GM18498 (cell line): ENCODE measurements at regions not wholly inside any gene's neighbourhood (a gene's known extent, or its start where the extent isn't known, plus 50 kb on each side); places are given as distances from the start of the nearest gene placed in this dataset.

Source experiments
- ATAC-seq: cut with Tn5 transposase; IDR thresholded peaks from one replicate; pipeline ENCODE4 v1.9.1; 2021; ENCODE audit warnings: mild to moderate bottlenecking, moderate library complexity; ENCODE audit not compliant: unreplicated experiment

DNA sequence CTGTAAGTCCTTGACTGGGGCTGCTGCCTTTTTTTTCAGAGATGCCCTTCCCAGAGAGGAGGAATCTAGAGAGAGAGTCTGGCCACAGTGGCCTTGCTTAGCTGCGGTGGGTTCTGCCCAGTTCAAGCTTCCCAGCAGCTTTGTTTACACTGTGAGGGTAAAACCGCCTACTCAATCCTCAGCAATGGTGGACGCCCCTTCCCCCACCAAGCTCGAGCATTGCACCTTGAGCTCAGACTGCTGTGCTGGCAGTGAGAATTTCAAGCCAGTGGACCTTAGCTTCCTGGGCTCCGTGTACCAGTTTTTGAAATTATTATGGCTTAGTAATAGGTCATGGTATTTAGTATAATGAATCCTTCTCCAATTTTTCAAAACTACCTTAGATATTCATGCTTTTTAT is 395.4 kb downstream of the NPIPA7 start:
- no peak for ATAC-seq

GRCh38 chr16:16778332-16778731 is 399.4 kb downstream of the NPIPA7 start:
- ATAC-seq, result no peak

DNA sequence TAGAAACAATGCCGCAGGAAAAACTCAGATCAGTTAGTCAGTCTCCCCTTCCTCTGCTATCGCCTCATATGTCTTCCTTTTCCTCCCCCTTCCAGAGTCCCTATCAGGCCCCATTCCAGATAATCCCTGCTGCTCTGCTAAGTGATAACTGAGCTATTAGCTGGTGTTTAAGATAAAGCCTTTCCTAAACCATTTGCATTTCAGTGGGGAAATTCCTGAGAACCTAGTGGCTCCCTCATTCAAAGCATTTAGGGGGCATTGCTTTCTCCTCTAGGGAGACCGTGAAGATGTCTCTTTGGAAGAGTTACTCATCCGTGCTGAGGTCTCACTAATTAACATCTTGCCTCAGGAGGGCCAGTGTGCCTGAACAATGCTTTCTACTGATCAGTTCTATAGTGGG is 401.6 kb downstream of the NPIPA7 start:
- no peak for ATAC-seq

DNA sequence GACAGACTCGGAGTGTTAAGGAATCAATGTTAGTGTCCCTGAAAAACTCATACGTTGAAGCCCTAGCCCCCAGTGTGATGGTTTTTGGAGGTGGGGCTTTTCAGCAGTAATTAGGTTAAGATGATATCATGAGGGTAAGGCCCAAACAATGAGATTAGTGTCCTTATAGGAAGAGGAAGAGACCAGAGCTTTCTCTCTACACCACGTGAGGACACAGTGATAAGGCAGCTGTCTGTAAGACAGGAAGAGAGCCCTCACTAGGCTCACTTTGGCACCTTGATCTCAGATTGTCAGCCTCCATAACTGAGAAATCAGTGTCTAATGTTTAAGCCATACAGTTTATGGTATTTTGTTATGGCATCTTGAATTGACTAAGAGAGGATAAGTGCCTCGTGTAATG is 403.2 kb downstream of the NPIPA7 start:
- no peak for ATAC-seq

GRCh38 chr16:16788004-16788403 is 409.1 kb downstream of the NPIPA7 start:
- no peak for ATAC-seq

DNA sequence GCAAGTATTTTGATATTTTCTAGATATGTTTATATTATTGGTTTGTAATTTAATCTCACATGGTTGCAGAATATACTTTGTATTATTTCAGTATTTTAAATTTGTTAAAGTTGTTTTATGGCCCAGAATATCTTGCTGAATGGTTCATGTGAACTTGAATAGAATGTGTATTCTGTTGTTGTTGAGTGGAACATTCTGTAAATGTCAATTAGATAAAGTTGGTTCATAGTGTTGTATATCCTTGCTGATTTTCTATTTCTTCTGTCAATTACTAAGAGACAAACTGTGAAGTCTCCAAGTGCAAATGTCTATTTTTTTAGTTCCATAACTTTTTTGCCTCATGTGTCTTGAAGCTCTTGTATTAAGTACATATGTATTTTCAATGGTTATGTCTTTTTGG is 411.7 kb downstream of the NPIPA7 start:
- ATAC-seq, result no peak

GRCh38 chr16:16791051-16791450 is 412.1 kb downstream of the NPIPA7 start:
- ATAC-seq, result no peak

DNA sequence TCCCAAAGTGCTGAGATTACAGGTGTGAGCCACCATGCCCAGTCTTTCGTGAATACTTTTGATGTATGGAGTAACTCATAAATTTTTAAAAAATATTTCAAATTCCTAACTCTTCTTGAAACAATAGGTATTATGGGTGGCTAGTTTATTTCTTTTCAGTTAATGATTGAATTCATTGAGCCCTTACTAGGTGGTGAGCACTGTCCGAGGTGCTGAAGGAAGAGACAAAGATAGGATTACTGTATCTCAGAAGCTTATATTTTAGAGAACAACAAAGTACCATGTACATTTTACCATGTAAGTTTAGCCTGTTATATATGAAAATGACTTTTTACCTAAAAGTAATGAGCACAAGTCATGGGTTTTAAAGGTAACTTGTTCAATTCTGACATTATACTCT is 418.3 kb downstream of the NPIPA7 start:
- ATAC-seq, result no peak

DNA sequence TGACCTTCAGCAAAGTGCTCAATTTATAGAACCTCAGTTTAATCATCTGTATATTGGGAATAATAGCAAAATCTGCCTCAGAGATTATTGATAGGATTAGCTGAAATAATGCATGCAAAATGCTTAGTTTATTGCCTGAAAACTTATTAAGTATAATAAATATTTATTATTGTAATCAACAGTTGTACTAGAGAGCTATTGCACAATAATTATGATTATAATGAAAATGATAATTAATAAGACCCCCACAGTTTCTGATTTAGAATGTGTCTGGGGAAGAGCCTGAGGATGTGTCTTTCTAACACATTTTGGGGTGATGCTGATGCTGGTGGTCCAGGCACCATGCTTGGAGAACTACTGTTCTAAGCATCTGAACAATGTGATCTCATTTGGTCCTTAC is 419.6 kb downstream of the NPIPA7 start:
- ATAC-seq, result no peak

GRCh38 chr16:16805809-16806208 is 426.9 kb downstream of the NPIPA7 start:
- ATAC-seq, result no peak

GRCh38 chr16:16815641-16816040 is 436.7 kb downstream of the NPIPA7 start:
- no peak for ATAC-seq

DNA sequence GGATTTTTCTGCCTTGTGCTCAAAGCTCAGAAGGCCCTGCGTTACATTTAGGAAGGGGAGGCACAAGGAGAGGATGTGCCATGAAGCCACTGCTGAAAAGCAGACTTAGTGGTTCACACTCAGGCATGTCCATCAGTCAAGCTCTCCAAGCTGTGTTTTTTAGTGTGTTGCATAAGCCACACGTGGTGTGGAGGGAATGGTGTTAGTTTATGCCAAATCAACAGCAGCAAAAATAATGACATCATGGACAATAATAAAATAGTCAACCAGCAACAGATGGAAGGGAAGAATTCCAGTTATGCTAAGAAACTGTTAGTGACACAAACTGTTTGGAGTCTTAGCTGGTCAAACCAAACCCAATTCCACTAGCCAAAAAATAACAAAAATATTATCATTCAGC is 438.3 kb downstream of the NPIPA7 start:
- ATAC-seq, result no peak

GRCh38 chr16:16821261-16821660 is 442.3 kb downstream of the NPIPA7 start:
- no peak for ATAC-seq

DNA sequence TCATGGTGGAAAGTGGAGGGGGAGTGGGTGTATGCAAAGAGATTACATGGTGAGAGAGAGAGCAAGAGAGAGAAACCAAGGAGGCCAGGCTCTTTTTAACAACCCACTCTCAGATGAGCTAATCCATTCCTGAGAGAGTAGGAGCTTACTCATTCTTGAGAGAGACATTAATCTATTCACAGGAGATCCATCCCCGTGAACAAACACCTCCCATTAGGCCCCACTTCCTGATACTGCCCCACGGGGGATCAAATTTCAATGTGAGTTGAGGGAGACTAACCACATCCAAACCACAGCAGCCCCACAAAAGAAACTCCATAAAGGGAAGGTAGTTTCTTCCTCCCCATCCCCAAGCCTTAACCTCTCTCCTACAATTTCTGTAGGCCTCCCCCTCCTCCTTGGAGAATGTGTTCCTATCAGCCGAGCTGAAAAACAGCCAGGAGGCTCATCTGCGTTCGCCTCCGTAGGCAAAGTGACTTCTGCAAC is 450.0 kb downstream of the NPIPA7 start:
- no peak for ATAC-seq

DNA sequence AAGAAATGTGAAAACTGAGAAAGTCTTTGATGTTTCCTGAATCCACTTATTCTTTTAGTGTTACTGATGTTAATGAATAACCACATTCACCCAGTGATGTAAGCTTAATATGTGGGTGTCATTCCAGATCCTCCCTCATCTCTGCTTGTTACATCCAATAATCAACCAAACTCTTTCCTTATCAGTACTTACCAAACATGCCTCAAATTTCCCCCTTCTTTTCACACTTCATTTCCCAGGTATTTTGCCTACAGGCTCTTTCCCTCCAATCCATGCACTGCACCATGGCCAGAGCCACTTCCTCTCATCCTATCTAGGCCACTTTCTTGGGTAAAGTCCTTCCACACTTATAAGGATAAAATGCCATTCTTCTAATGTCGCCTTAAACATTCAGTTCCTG is 451.5 kb downstream of the NPIPA7 start:
- ATAC-seq, result no peak

DNA sequence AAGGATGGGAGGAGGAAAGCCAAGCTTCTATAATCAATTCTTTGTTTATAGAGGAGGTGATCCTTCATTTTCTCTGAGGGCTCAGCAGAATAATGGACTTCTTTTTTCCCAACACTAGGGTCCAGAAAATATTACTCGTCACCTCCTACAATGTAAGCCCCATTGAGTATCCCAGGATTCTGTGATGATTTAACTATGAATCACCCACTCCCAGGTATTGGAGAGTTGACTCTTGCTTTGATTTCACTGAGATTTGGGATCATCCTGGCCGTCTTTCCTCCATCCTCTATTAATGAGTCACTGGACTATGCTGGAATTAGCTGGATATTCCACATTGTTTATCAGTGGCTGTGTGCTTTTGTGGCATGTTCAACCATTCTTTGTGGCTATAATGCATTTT is 452.0 kb downstream of the NPIPA7 start:
- ATAC-seq, result no peak

- ATAC-seq, result no peak
Observed at GRCh38 chr16:16833165-16833564, 454.2 kb downstream of the NPIPA7 start.

- no peak for ATAC-seq
Observed at GRCh38 chr16:16850274-16850673, 471.3 kb downstream of the NPIPA7 start.

DNA sequence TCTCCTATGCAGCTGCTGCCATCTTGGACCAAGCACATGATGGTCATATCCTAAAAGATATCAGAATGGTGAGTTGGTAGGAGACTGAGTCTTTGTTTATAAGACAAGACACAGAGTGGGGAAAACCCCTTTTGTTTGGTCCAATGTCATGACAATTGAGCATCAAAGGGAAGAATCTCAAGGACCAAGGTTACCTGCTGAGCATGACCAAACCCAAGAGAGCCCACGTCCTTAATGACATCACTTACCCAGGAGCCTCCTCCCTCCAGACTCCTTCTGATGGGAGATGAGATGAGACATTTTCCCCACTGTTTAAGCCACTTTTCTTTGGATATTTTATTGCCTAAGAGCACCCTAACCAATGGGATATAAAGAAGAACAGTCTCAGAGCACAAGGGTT is 478.1 kb downstream of the NPIPA7 start:
- ATAC-seq, result no peak

DNA sequence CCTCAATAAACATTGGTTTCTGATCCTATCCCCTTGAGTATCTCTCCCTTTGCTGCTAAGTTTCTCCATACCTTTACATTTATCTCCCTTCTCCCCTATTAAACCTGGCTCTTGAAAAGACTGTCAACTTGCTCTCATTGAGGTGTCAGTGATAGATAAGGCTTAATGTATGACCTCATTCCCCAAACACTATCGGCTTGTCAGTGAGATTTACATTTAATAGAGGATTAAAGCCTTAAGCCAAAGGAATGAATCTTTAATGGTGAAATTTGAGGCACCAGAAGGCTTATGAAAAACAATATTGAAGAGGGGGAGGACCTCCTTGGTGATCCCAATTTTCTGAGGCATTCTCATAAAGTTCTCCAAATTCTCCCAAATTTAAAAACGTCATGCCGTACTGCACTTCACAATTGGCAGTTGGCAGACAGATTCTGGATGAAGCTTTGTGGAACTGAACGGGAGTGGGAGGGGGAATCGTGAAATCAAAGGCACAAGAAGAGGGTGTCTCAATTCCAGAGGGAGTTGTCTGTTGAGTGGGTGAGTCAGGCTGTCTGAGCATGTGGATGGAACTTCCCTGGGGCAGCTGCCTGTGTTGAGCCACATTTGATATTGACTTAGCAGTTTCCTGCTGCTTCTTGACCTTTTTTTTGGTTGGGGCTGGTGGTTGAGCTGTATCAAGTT is 478.8 kb downstream of the NPIPA7 start:
- no peak for ATAC-seq

GRCh38 chr16:16861546-16861945 is 482.6 kb downstream of the NPIPA7 start:
- ATAC-seq, result peak; percentile 58

DNA sequence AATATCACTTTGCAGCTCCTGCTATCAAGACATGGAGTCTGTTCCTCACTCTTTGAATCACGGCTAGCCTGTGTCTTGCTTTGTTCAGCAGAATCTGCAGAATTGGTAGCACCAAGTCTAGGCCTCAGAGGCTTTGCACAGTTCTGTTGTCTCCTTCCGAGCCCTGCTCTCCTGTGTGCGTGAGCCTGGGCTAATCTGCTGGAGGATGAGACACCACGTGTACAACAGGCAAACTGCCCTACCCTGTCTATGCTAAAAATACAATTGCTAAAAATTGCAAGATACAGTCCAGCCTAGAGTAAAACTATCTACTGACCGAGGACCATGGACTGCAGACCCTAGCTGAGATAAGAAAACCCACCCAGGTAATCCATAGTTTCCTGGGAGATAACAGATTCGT is 484.7 kb downstream of the NPIPA7 start:
- no peak for ATAC-seq

- no peak for ATAC-seq
Observed at GRCh38 chr16:16864536-16864935, 485.6 kb downstream of the NPIPA7 start.
